ENCODE measurements at regions not wholly inside any gene's neighbourhood (a gene's known extent, or its start where the extent isn't known, plus 50 kb on each side); places are given as distances from the start of the nearest gene placed in this dataset.

DNA sequence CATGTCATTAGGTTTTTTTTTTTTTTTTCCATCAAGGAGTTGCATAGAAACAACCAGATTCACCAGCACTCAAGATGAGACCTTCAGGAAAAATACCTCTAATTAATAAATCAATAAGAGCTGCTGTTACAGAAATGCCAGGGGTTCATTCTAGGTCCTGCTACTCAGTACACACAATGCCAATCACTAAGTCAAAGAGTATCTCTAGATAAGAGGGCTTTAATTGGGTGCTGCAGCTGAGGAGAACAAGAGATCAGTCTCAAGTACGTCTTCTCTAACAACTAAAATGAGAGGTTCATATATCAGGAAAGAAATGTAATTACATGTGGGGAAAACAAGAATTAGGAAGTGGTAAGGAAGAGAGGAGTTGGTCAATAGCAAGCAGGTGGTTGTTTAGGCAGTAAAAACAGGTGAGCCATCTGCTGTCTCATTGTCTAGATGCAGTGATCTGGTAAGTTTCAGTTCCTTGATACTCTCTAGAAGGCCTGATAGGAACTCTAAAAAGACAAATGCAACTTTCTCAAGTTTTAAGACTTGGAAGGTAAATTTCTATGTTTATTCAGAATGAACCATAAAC, 272.9 kb upstream of the ZWINT start (continued):
- TF ChIP-seq, protein P1, sequence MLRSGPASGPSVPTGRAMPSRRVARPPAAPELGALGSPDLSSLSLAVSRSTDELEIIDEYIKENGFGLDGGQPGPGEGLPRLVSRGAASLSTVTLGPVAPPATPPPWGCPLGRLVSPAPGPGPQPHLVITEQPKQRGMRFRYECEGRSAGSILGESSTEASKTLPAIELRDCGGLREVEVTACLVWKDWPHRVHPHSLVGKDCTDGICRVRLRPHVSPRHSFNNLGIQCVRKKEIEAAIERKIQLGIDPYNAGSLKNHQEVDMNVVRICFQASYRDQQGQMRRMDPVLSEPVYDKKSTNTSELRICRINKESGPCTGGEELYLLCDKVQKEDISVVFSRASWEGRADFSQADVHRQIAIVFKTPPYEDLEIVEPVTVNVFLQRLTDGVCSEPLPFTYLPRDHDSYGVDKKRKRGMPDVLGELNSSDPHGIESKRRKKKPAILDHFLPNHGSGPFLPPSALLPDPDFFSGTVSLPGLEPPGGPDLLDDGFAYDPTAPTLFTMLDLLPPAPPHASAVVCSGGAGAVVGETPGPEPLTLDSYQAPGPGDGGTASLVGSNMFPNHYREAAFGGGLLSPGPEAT (IDR thresholded peaks at IDR 0.05; ENCODE audit: low read depth), result peak; percentile 82
- TF ChIP-seq TBL1XR1 (IDR thresholded peaks at IDR 0.05; ENCODE audit: low read depth, low read length) (no peak; the same call in 1 of the 2 replicates), TCF12 (IDR thresholded peaks at IDR 0.05; ENCODE audit: low read depth, low read length) (peak; percentile 97), NBN (IDR thresholded peaks at IDR 0.05) (peak; percentile 87), EED (IDR thresholded peaks at IDR 0.05; ENCODE audit: low read depth) (peak; percentile 73), BMI1 (IDR thresholded peaks at IDR 0.05; ENCODE audit: borderline replicate concordance) (peak; percentile 74), POLR2AphosphoS5 (IDR thresholded peaks at IDR 0.05; ENCODE audit: low read length) (no peak), ZNF217 (IDR thresholded peaks at IDR 0.05) (peak; percentile 94), MEF2B (IDR thresholded peaks at IDR 0.05; ENCODE audit: partially characterized antibody, poor library complexity, severe bottlenecking) (peak; percentile 33), SMAD5 (IDR thresholded peaks at IDR 0.05; ENCODE audit: low read depth) (no peak), HDAC2 (IDR thresholded peaks at IDR 0.05) (no peak)
- TF ChIP-seq, protein P2, sequence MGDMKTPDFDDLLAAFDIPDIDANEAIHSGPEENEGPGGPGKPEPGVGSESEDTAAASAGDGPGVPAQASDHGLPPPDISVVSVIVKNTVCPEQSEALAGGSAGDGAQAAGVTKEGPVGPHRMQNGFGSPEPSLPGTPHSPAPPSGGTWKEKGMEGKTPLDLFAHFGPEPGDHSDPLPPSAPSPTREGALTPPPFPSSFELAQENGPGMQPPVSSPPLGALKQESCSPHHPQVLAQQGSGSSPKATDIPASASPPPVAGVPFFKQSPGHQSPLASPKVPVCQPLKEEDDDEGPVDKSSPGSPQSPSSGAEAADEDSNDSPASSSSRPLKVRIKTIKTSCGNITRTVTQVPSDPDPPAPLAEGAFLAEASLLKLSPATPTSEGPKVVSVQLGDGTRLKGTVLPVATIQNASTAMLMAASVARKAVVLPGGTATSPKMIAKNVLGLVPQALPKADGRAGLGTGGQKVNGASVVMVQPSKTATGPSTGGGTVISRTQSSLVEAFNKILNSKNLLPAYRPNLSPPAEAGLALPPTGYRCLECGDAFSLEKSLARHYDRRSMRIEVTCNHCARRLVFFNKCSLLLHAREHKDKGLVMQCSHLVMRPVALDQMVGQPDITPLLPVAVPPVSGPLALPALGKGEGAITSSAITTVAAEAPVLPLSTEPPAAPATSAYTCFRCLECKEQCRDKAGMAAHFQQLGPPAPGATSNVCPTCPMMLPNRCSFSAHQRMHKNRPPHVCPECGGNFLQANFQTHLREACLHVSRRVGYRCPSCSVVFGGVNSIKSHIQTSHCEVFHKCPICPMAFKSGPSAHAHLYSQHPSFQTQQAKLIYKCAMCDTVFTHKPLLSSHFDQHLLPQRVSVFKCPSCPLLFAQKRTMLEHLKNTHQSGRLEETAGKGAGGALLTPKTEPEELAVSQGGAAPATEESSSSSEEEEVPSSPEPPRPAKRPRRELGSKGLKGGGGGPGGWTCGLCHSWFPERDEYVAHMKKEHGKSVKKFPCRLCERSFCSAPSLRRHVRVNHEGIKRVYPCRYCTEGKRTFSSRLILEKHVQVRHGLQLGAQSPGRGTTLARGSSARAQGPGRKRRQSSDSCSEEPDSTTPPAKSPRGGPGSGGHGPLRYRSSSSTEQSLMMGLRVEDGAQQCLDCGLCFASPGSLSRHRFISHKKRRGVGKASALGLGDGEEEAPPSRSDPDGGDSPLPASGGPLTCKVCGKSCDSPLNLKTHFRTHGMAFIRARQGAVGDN (IDR thresholded peaks at IDR 0.05), result no peak
- TF ChIP-seq, protein P3, sequence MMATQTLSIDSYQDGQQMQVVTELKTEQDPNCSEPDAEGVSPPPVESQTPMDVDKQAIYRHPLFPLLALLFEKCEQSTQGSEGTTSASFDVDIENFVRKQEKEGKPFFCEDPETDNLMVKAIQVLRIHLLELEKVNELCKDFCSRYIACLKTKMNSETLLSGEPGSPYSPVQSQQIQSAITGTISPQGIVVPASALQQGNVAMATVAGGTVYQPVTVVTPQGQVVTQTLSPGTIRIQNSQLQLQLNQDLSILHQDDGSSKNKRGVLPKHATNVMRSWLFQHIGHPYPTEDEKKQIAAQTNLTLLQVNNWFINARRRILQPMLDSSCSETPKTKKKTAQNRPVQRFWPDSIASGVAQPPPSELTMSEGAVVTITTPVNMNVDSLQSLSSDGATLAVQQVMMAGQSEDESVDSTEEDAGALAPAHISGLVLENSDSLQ (IDR thresholded peaks at IDR 0.05), result 0 out of 2 replicates have a peak, but pooled peaks have one; percentile 26

Data from GM12878 (cell line).